GM21367 (cell line): ENCODE measurements at regions not wholly inside any gene's neighbourhood (a gene's known extent, or its start where the extent isn't known, plus 50 kb on each side); places are given as distances from the start of the nearest gene placed in this dataset.
"Not testable (repeated sequence)": the region's sequence is repeated elsewhere in the genome, so short reads cannot be mapped to it uniquely, and the experiment has no call there.

Experiments
- ATAC-seq: cut with Tn5 transposase; IDR thresholded peaks from one replicate; pipeline ENCODE4 v1.9.1; 2021; ENCODE audit not compliant: unreplicated experiment

DNA sequence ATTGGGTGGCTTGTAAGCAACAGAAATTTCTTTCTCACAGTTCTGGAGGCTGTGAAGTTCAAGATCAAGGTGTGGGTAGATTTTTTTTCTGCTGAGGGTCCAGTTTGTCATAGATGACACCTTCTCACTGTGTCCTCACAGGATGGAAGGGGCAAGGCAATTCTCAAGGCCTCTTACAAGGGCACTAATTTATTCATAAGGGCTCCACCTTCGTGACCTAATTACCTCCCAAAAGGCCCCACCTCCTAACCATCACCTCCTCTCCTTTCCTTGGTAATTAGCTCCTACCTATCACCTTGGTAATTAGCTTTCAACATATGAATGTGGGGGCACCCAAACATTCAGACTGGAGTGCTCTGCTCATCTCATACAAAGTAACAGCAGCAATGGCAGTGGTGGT lies 92.3 kb upstream of the CD44 start:
- ATAC-seq, result no peak

- ATAC-seq, result no peak
Measured at GRCh38 chr11:35047179-35047578, 91.8 kb upstream of the CD44 start.

- no peak for ATAC-seq
Measured at GRCh38 chr11:35047769-35048168, 91.2 kb upstream of the CD44 start.

GRCh38 chr11:35048346-35048745 lies 90.6 kb upstream of the CD44 start:
- not testable (repeated sequence) for ATAC-seq

DNA sequence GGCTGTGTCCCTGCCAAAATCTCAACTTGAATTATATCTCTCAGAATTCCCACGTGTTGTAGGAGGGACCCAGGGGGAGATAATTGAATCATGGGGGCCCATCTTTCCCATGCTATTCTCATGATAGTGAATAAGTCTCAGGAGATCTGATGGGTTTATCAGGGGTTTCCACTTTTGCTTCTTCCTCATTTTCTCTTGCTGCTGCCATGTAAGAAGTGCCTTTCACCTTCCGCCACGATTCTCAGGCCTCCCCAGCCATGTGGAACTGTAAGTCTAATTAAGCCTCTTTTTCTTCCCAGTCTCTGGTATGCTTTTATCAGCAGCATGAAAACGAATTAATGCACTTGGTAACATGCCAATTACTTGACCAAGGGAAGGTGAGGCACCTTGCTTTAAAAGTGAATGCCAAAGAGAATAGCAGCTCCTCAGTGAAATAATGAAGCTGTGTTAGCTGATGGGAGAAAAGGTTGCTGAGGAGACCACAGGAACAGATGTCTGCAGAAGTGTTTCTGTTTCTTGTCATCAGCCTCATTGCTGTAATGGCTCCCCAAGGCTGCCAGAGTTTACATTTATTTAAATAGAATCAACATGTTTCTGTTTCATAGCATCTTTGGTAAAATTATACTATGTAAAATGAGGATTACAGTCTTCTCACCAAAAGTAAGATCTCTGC lies 89.0 kb upstream of the CD44 start:
- no peak for ATAC-seq

DNA sequence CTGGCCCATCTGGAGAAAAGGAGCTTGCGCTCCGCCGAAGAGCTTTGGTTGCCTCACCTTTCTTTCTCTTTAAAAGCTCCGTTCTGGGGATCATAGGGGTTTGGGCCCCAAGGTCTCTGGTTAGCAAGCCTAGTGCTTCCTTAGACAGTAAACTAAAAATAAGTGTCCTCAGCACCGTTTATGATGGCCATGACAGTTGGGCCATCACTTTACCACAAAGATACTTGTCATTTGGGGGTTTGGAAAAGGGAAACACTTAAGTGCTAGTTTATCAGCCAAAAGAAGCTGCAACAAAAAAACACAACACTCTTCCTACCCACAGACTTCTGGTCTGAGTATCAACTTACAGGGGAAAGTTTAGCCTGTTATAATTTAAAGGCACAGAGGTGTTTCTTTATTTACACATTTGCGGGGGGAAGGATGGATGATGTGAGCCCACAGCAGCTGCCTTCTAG lies 88.4 kb upstream of the CD44 start:
- ATAC-seq, result no peak

DNA sequence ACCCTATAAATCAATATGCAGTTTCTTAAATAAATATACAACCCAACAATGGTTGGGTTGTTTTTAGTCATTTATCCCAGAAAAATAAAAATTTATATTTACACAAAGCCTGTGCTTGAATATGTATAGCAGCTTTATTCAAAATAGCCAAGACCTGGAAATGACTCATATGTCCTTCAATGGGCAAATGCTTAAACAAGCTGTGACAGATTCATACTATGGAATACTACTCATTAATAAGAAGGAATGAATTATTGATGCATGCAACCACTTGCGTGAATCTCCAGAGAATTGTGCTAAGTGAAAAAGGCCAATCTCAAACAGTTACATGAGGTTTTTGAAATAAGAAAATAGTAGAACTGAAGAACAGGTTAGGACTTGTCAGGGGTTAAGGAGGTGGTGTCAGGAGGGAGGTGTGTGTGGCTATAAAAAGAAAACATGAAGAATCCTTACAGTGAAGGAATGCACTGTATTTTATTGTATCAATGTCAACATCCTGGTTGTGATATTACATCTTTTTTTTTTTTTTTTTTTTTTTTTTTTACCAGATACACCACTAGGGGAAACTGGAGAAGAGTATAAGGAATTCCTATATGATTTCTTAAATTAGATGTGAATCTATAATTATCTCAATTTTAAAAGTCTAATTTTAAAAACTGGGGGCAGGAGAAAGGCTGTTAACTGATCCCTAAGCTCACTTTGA lies 82.4 kb upstream of the CD44 start:
- no peak for ATAC-seq

DNA sequence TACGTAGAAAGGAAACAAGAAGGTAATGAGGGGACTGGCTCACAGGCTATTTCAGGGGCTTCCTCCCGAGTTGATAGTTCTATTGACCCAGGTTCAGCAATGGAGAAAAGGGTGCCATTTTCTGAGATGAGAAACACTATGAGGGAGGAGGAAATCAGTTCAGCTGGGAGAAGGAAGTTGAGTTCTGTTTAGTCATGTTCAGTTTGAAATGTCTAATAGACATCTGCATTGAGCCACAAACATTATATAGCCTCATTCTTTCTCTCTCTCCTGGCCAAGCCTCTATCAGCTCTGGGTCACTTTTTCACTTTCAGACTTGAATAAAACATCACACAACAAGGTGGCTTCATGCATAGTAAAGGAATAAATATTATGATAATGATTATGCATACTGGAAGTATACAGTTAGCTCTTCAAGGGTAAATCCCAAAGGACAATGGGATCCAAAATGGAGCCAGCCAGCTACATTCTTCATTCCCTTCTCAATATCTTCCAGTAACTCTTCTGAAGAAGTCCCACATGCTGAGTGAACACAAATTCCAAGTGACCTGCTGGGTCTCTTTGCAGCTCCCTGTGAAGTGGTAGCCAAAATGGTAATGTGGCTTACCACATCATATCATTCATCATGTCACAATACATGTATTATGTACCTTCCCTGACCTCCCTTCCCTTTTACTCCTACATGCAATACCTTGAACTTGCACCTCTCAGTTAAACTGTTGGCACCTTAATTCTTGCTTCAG lies 80.9 kb upstream of the CD44 start:
- ATAC-seq, result no peak

DNA sequence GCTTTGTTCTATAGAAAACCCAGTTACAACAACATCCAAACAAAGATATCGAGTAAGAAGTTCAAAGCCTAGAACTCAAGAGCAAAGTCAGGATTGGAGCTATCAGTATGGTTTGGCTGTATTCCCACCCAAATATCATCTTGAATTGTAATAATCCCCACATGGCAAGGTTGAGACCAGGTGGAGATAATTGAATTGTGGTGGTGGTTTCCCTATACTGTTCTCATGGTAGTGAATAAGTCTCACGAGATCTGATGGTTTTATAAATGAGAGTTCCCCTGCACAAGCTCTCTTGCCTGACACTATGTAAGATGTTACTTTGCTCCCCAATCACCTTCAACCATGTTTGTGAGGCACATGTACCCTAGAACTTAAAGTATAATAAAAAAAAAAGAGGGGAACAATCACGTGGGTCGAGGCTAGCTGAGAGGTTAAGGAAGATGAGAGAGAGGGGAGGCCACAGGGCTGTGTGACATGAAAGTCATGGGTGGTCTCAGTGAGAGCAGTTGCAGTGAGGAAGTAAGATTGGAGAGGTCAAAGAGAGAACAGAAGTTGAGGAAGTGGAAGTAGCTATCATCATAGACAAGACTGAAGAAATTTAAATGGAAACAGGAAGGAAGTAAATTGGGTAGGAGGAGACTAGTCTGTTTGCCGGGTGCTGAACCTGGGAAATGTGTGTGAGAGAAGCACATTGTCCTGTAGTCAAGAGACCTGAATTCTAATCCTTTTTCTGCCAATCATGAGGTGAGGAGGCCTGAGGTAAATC lies 80.1 kb upstream of the CD44 start:
- no peak for ATAC-seq

DNA sequence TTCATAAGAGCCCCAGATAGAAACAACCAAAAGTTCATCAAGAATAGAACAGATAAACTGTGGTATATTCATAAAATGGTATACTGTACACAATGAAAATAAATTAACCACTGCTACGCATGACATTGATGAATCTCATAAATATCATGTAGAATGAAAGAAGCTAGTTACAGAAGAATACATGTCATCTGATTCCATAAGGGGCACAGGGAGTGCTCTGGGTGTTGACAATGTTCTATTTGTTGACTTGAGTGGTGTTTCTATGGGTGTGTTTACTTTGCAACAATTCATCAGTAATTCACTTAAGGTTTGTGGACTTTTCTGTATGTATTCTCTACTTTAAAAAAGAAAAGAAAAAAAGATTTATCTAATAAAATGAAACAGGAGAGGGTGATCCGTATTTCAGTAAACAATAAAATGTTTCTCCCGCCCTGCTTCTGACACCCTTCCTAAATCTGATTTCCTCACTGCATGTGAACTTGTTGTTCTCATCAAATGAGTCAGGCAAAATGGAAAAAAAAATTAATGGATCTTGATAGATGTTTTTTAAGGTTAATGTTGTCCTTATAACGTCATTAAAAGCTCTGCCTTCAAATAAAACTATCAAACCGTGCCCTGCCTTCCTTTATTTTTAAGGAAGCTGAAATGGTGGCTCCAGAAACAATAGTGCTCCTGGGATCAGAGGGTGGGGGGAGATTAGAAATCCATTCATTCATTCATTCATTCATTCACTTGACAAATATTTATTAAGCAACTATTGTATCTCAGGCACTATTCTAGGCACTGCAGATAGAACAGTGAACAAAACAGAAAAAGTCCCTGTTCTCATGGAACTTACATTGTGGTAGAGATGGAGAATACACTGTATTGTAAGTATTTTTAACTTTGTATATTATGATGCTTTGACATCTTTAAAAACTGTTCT lies 77.2 kb upstream of the CD44 start:
- ATAC-seq, result no peak

DNA sequence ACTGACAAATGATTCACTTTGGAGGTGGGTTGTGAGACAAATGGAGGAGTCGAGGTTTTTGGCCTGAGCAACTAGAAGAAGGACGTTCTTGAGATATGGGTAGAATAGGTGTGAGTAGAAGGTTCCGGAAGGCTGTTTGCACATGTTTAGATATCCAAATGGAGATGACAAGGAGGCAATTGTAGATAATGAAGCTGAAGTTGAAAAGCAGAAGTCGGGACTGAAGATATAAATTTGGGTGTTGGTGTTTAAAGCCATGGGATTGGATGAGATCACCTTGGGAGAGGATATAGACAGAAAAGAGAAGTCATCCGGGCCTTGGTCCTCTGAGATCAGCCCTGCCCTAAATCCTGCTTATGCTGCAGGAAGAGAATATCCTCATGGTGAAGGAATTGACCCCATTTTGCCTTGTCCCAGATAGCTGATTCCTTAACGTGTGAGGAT lies 75.5 kb upstream of the CD44 start:
- no peak for ATAC-seq

DNA sequence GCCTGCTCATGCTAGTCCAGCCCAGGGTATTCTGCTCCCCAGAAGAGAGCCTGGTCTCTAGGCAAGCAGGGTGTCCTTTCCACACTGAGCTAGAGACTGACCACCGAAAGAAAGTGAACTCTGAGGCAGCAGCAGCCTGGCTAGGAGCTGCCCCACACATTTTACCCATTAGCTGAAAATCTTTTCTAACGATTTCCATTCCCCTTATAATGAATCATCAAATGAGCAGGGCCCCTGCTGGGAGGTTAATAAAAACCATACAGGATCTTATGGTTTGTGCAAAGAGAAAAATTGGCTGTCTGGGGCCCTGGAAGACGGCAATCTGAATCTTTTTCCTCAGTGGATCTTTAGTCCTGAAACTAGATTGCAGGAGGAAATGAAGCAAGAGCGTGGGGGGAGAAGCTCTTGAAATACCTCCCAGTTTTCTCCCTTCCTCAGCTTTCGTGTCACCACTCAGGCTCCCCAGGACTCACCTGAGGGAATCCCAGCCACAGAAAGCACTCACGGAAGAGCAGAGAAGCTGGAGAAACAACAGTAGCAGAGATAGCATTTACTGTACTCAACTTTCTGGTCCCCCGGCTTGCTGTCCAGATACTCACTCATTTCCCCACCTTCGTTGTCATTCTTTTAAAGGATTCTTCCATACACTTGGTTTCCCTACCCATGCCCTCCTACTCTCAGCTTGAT lies 74.7 kb upstream of the CD44 start:
- no peak for ATAC-seq

DNA sequence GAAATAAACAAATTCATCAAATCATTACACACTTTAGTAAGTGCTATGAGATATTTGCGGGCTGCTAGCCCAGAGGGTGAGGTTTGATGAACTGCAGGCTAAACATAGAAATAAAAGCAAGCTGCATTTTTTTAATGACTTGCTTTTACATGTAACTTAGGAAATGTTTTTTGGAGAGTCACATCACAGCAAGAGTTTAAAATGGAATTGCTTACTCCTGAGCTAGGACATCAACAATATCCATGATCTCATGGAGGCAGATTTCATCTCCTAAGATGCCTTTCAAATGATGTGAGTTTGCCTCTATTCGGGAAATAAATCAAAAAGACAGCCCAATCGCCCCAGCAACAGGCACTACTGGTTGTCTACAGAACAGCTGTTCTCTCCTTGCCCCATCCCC lies 73.4 kb upstream of the CD44 start:
- no peak for ATAC-seq

DNA sequence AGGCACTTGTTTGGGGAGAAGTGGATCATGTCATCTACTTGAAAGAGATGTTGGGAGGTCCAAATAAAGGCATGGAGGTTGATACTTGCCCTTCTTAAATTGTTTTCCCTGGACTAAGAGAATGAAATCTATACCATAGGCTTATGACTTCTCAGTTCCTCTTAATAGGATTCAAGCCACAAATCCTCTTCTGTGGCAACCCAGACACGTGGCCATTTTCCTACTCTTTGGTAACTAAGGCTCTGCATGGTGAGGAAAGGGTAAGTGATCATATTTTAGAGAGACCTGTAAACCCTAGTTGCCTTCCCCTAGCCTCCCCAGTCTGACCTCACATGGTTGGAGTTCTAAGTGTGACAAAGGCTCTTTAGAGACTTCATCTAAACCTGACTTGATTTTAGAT lies 72.9 kb upstream of the CD44 start:
- ATAC-seq, result no peak

DNA sequence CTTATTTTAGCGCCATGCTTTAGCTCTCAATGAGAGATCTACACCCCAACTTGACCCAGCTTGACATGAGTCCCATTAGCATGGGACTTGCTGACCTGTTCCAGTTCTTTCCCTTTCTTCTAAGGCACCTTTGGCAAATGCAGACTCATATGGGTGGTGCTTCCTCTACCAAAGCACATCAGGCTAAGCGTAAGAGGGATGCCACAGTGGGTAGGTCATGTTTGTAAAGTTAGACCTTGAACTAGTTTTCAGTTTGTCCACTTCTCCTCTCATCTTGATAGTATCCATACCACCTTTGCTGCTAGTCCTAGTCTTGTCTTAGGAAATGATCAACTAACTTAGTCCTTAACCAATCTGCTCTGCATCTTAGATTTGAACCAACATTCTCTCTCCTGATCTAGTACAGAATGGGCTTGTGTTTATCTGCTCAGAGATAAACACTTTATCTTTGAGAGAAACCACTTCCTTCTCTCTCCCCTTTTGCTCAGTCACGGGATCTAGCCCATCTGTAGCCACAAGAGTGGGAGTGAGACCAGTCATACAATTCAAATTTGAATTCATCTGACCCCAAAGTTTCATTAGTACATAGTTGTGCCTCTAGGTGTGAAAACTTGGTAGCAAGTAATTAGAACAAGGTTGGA lies 72.1 kb upstream of the CD44 start:
- peak; percentile 77 for ATAC-seq

DNA sequence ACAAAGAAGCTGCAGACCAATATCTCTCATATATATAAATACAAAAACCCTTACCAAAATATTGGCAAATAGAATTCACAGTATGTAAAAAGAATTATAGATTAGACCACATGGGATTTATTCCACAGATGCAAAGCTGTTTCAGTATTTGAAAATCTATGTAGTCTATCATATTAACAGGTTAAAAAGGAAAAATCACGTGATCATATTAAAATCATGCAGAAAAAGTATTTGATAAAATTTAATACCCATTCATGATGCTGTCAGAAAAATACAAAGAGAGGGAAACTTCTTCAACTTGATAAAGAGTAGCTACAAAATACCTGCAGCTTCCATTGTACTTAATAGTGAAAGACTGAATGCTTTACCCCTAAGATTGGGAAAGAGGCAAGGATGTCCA lies 67.2 kb upstream of the CD44 start:
- no peak for ATAC-seq

DNA sequence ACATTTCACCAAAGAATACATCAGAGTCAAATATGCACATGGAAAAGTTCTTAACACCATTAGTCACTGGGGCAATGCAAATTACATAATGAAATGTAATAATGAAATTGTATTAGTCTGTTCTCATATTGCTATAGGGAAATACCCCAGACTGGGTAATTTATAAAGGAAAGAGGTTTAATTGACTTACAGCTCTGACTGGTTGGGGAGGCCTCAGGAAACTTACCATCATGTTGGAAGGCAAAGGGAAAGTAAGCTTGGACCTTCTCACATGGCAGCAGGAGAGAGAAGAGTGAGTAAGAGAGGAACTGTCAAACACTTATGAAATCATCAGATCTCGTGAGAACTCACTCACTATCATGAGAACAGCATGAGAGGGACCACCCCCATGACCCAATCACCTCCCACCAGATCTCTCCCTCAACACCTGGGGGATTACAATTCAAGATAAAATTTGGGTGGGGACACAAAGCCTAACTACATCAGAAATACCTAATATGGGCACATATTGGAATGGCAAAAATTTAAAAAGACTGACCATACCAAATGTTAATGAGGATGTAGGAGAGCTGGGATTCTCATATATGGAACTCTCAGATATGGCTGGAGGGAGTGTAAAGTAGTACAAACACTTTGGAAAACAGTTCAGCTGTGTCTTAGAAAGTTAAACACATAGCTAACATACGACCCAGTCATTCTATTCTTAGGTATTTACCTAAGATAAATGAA lies 65.1 kb upstream of the CD44 start:
- ATAC-seq, result no peak
